GM12878 (cell line): ENCODE measurements at regions not wholly inside any gene's neighbourhood (a gene's known extent, or its start where the extent isn't known, plus 50 kb on each side); places are given as distances from the start of the nearest gene placed in this dataset.

ENCODE experiments used
- POLR2AphosphoS5 ChIP-seq: IDR thresholded peaks from 2 replicates; pipeline ENCODE4 v1.6.1; 2011; ENCODE audit warnings: mild to moderate bottlenecking, low read length, inconsistent platforms
- SUPT20H ChIP-seq: IDR thresholded peaks from 2 replicates; pipeline ENCODE4 v1.6.1; 2011; ENCODE audit warnings: low read depth, mild to moderate bottlenecking, low read length, moderate library complexity, borderline replicate concordance; ENCODE audit not compliant: control insufficient read depth
- TBL1XR1 ChIP-seq: IDR thresholded peaks from 2 replicates; pipeline ENCODE4 v1.6.1; 2012; ENCODE audit warnings: low read depth, low read length, improper control_type of control experiment
- USF2 ChIP-seq: IDR thresholded peaks from 2 replicates; pipeline ENCODE4 v1.6.1; 2011; ENCODE audit warnings: low read depth, low read length, improper control_type of control experiment, borderline replicate concordance
- TF ChIP-seq, protein P1 (sequence below), 3 experiments: IDR thresholded peaks in 2 of 3; conservative IDR thresholded peaks in 1 of 3; 2 replicates each; pipeline ENCODE4 v1.5.1; 2011; ENCODE audit warnings: low read depth in 3 of 3, low read length in 3 of 3, mild to moderate bottlenecking in 3 of 3, control low read depth in 2 of 3, moderate library complexity in 2 of 3, inconsistent platforms in 1 of 3, mixed read lengths in 1 of 3; ENCODE audit not compliant: control insufficient read depth in 2 of 3, insufficient read depth in 1 of 3; ENCODE audit errors: extremely low read depth in 1 of 3

- TF ChIP-seq, protein P1, sequence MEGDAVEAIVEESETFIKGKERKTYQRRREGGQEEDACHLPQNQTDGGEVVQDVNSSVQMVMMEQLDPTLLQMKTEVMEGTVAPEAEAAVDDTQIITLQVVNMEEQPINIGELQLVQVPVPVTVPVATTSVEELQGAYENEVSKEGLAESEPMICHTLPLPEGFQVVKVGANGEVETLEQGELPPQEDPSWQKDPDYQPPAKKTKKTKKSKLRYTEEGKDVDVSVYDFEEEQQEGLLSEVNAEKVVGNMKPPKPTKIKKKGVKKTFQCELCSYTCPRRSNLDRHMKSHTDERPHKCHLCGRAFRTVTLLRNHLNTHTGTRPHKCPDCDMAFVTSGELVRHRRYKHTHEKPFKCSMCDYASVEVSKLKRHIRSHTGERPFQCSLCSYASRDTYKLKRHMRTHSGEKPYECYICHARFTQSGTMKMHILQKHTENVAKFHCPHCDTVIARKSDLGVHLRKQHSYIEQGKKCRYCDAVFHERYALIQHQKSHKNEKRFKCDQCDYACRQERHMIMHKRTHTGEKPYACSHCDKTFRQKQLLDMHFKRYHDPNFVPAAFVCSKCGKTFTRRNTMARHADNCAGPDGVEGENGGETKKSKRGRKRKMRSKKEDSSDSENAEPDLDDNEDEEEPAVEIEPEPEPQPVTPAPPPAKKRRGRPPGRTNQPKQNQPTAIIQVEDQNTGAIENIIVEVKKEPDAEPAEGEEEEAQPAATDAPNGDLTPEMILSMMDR (IDR thresholded peaks at IDR 0.05 in 2 of 3, conservative IDR thresholded peaks at IDR 0.05 in 1 of 3; ENCODE audit: control insufficient read depth in 2 of 3, extremely low read depth in 1 of 3, insufficient read depth in 1 of 3, low read depth in 3 of 3, low read length in 3 of 3), result no peak
- no peak for TF ChIP-seq USF2
- no peak for TF ChIP-seq TBL1XR1
- TF ChIP-seq SUPT20H, result no peak
- no peak for TF ChIP-seq POLR2AphosphoS5
Measured at GRCh38 chr12:131408036-131408365, 302.9 kb upstream of the SFSWAP start.
